ENCODE measurements at regions not wholly inside any gene's neighbourhood (a gene's known extent, or its start where the extent isn't known, plus 50 kb on each side); places are given as distances from the start of the nearest gene placed in this dataset.

DNA sequence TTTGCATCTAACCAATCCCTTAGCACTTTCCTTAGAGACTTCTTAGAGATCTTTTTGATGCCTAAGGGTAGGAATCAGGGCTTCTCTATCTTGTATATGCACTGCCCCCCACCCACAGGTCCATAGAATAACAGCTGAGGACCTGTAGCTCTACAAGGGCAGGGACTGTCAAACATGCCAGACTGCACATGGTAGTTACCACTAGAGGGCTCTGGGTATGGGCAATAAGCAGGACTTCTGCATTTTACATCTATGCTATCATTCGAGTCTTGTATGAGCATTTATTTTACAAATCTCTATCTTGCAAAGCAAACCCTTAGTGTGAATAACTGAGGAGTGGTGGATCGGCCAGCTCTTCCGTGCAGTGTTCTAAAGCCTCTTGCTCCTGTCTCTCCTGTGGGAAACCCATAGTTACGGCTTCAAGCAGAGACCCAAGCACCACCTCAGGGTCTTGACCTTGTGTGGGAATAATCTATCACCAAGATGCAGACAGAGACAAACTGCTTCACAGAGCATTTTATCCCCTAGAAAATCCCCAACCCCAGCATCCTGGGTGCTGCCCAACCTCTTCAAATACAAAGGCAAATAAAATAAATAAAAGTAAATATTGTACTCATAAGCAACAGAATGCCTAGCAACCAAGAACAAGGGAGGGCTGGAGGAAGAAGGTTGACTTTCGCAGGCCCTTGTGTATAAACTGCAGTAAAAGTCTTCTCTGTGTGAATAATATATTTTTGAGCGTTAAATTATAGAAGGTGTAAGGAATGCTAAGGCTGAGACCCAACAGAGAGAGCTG is 219.3 kb downstream of the WDR11 start:
- TF ChIP-seq, protein P1, sequence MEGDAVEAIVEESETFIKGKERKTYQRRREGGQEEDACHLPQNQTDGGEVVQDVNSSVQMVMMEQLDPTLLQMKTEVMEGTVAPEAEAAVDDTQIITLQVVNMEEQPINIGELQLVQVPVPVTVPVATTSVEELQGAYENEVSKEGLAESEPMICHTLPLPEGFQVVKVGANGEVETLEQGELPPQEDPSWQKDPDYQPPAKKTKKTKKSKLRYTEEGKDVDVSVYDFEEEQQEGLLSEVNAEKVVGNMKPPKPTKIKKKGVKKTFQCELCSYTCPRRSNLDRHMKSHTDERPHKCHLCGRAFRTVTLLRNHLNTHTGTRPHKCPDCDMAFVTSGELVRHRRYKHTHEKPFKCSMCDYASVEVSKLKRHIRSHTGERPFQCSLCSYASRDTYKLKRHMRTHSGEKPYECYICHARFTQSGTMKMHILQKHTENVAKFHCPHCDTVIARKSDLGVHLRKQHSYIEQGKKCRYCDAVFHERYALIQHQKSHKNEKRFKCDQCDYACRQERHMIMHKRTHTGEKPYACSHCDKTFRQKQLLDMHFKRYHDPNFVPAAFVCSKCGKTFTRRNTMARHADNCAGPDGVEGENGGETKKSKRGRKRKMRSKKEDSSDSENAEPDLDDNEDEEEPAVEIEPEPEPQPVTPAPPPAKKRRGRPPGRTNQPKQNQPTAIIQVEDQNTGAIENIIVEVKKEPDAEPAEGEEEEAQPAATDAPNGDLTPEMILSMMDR (IDR thresholded peaks at IDR 0.05 in 2 of 3, conservative IDR thresholded peaks at IDR 0.05 in 1 of 3; ENCODE audit: borderline replicate concordance in 1 of 3, insufficient read depth in 1 of 3, low read depth in 2 of 3, low read length in 2 of 3): peak; percentile 73 to 91 (median 88)
- TF ChIP-seq FOSL1 (IDR thresholded peaks at IDR 0.05; ENCODE audit: low read depth) (no peak), EZH2 (IDR thresholded peaks at IDR 0.05) (no peak), TCF7L2 (IDR thresholded peaks at IDR 0.05; ENCODE audit: borderline replicate concordance, extremely low read depth, insufficient read depth, insufficient read length) (no peak), ZFX (IDR thresholded peaks at IDR 0.05) (no peak), RAD21 (IDR thresholded peaks at IDR 0.05; ENCODE audit: low read depth) (peak; percentile 74), SIN3A (IDR thresholded peaks at IDR 0.05; ENCODE audit: low read depth) (no peak)
